ENCODE measurements at regions not wholly inside any gene's neighbourhood (a gene's known extent, or its start where the extent isn't known, plus 50 kb on each side); places are given as distances from the start of the nearest gene placed in this dataset.

GRCh38 chr14:48274826-48275225 is 599.4 kb upstream of the MDGA2 start:
- TF ChIP-seq TEAD4 (IDR thresholded peaks at IDR 0.05; ENCODE audit: borderline replicate concordance, insufficient read depth) (no peak), MXI1 (IDR thresholded peaks at IDR 0.05; ENCODE audit: low read depth, low read length) (no peak), EZH2phosphoT487 (IDR thresholded peaks at IDR 0.05; ENCODE audit: borderline replicate concordance, low read depth) (no peak), TAF1 (IDR thresholded peaks at IDR 0.05; ENCODE audit: borderline replicate concordance, low read depth, low read length) (no peak), POLR2AphosphoS5 (IDR thresholded peaks at IDR 0.05; ENCODE audit: low read depth, low read length) (no peak), CTCF (IDR thresholded peaks at IDR 0.05) (no peak), REST (IDR thresholded peaks at IDR 0.05; ENCODE audit: low read depth, low read length) (no peak)
- TF ChIP-seq, protein P1, sequence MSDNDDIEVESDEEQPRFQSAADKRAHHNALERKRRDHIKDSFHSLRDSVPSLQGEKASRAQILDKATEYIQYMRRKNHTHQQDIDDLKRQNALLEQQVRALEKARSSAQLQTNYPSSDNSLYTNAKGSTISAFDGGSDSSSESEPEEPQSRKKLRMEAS (IDR thresholded peaks at IDR 0.05; ENCODE audit: low read depth): no peak

Data from SK-N-SH (cell line).